Loucy (cell line): ENCODE measurements at regions not wholly inside any gene's neighbourhood (a gene's known extent, or its start where the extent isn't known, plus 50 kb on each side); places are given as distances from the start of the nearest gene placed in this dataset.

Experiments
- EZH2phosphoT487 ChIP-seq: fragments of 200-600 bp; IDR thresholded peaks from 2 replicates; pipeline ENCODE4 v1.6.1; 2018; ENCODE audit warnings: antibody characterized with exemption, mild to moderate bottlenecking, moderate library complexity, borderline replicate concordance
- TF ChIP-seq, protein P1 (sequence below): fragments of 200-600 bp; sonication (generic); conservative IDR thresholded peaks from 2 replicates; pipeline ENCODE4 v1.5.1; 2014; ENCODE audit warnings: mild to moderate bottlenecking, antibody characterized with exemption, low read length

DNA sequence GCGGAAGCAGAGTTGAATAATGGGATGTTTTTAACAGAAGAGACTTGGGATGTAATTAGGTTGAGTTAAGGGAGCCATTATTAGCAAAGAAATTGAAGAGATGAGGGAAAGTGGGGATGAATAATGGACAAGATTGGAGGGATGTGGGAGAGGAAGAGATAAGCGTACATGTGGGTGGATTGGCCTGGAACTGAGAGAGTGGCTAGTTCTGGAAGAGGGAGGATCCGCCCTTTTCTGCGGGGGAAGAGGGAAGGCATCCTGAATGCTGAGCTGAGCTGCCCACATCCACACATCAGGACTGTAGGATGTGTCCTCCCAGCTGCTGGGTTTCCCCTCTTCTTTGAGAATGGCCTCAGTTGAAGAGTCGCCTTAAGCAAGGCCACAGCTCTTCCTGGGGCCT is 68.3 kb upstream of the CADM1 start:
- TF ChIP-seq, protein P1, sequence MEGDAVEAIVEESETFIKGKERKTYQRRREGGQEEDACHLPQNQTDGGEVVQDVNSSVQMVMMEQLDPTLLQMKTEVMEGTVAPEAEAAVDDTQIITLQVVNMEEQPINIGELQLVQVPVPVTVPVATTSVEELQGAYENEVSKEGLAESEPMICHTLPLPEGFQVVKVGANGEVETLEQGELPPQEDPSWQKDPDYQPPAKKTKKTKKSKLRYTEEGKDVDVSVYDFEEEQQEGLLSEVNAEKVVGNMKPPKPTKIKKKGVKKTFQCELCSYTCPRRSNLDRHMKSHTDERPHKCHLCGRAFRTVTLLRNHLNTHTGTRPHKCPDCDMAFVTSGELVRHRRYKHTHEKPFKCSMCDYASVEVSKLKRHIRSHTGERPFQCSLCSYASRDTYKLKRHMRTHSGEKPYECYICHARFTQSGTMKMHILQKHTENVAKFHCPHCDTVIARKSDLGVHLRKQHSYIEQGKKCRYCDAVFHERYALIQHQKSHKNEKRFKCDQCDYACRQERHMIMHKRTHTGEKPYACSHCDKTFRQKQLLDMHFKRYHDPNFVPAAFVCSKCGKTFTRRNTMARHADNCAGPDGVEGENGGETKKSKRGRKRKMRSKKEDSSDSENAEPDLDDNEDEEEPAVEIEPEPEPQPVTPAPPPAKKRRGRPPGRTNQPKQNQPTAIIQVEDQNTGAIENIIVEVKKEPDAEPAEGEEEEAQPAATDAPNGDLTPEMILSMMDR: no peak
- TF ChIP-seq EZH2phosphoT487: no peak
